ENCODE measurements at regions not wholly inside any gene's neighbourhood (a gene's known extent, or its start where the extent isn't known, plus 50 kb on each side); places are given as distances from the start of the nearest gene placed in this dataset.

GRCh38 chr2:16334366-16334765 is 331.3 kb downstream of the CYRIA start:
- TF ChIP-seq, protein P1, sequence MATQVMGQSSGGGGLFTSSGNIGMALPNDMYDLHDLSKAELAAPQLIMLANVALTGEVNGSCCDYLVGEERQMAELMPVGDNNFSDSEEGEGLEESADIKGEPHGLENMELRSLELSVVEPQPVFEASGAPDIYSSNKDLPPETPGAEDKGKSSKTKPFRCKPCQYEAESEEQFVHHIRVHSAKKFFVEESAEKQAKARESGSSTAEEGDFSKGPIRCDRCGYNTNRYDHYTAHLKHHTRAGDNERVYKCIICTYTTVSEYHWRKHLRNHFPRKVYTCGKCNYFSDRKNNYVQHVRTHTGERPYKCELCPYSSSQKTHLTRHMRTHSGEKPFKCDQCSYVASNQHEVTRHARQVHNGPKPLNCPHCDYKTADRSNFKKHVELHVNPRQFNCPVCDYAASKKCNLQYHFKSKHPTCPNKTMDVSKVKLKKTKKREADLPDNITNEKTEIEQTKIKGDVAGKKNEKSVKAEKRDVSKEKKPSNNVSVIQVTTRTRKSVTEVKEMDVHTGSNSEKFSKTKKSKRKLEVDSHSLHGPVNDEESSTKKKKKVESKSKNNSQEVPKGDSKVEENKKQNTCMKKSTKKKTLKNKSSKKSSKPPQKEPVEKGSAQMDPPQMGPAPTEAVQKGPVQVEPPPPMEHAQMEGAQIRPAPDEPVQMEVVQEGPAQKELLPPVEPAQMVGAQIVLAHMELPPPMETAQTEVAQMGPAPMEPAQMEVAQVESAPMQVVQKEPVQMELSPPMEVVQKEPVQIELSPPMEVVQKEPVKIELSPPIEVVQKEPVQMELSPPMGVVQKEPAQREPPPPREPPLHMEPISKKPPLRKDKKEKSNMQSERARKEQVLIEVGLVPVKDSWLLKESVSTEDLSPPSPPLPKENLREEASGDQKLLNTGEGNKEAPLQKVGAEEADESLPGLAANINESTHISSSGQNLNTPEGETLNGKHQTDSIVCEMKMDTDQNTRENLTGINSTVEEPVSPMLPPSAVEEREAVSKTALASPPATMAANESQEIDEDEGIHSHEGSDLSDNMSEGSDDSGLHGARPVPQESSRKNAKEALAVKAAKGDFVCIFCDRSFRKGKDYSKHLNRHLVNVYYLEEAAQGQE (IDR thresholded peaks at IDR 0.05; ENCODE audit: insufficient read depth in 1 of 2, low read depth in 2 of 2, low read length in 2 of 2): no peak
- TF ChIP-seq POLR2AphosphoS5 (IDR thresholded peaks at IDR 0.05; ENCODE audit: low read depth, low read length): no peak
- no peak for TF ChIP-seq TAF1 (IDR thresholded peaks at IDR 0.05; ENCODE audit: borderline replicate concordance, insufficient read depth, low read length)
- TF ChIP-seq SIN3A (IDR thresholded peaks at IDR 0.05; ENCODE audit: borderline replicate concordance, insufficient read depth, low read length): no peak
